Nephron progenitor cell (in vitro differentiated cells): ENCODE measurements at regions not wholly inside any gene's neighbourhood (a gene's known extent, or its start where the extent isn't known, plus 50 kb on each side); places are given as distances from the start of the nearest gene placed in this dataset.

ENCODE experiments used
- DNase-seq: peaks from one replicate; pipeline ENCODE4 v3.0.0; 2021
- H3K27ac Mint-ChIP-seq: 2 replicates; pipeline ENCODE4 v1.8.0; 2021; ENCODE audit warnings: mild to moderate bottlenecking, moderate library complexity, mixed read lengths
- H3K27me3 Mint-ChIP-seq: 2 replicates; pipeline ENCODE4 v1.8.0; 2021; ENCODE audit warnings: mild to moderate bottlenecking, low read depth, mixed read lengths; ENCODE audit not compliant: poor library complexity
- H3K36me3 Mint-ChIP-seq: 2 replicates; pipeline ENCODE4 v1.8.0; 2021; ENCODE audit warnings: low read depth, mixed read lengths
- H3K4me1 Mint-ChIP-seq: 2 replicates; pipeline ENCODE4 v1.8.0; 2021; ENCODE audit warnings: mixed read lengths
- H3K4me3 Mint-ChIP-seq: 2 replicates; pipeline ENCODE4 v1.8.0; 2021; ENCODE audit warnings: mild to moderate bottlenecking, moderate library complexity, mixed read lengths
- H3K9me3 Mint-ChIP-seq: 2 replicates; pipeline ENCODE4 v1.8.0; 2021; ENCODE audit warnings: mild to moderate bottlenecking, moderate library complexity, mixed read lengths
- CTCF ChIP-seq: fragments of 200-600 bp; sonication (generic); IDR thresholded peaks from 2 replicates; pipeline ENCODE4 v1.5.0; 2021; ENCODE audit warnings: antibody characterized with exemption

GRCh38 chr13:76339649-76340048 lies 546.6 kb downstream of the KCTD12 start:
- H3K4me3 Mint-ChIP-seq, result no peak overlapping the region
- peaks cover 17% of the 10 kb centered on the region for H3K9me3 Mint-ChIP-seq
- DNase-seq, result no peak
- no peaks in the 10 kb centered on the region for H3K27me3 Mint-ChIP-seq
- no peak for TF ChIP-seq CTCF
- no peak overlapping the region for H3K27ac Mint-ChIP-seq
- no peaks in the 10 kb centered on the region for H3K4me1 Mint-ChIP-seq
- no peaks in the 10 kb centered on the region for H3K36me3 Mint-ChIP-seq

GRCh38 chr13:76338003-76338402 lies 548.2 kb downstream of the KCTD12 start:
- TF ChIP-seq CTCF, result no peak
- Mint-ChIP-seq H3K9me3 (peaks cover 7% of the 10 kb centered on the region), H3K27ac (no peak overlapping the region), H3K4me3 (no peak overlapping the region), H3K4me1 (no peaks in the 10 kb centered on the region), H3K27me3 (no peaks in the 10 kb centered on the region), H3K36me3 (no peaks in the 10 kb centered on the region)
- DNase-seq, result no peak

- Mint-ChIP-seq H3K4me3 (no peak overlapping the region), H3K27ac (no peak overlapping the region), H3K9me3 (peaks cover 5% of the 10 kb centered on the region), H3K36me3 (no peaks in the 10 kb centered on the region), H3K27me3 (no peaks in the 10 kb centered on the region), H3K4me1 (no peaks in the 10 kb centered on the region)
- no peak for TF ChIP-seq CTCF
- no peak for DNase-seq
Measured at GRCh38 chr13:76336889-76337844, 549.0 kb downstream of the KCTD12 start.

GRCh38 chr13:76335463-76335862 lies 550.7 kb downstream of the KCTD12 start:
- H3K27me3 Mint-ChIP-seq, result no peaks in the 10 kb centered on the region
- H3K9me3 Mint-ChIP-seq, result no peaks in the 10 kb centered on the region
- H3K36me3 Mint-ChIP-seq, result no peaks in the 10 kb centered on the region
- no peak for TF ChIP-seq CTCF
- H3K27ac Mint-ChIP-seq, result no peak overlapping the region
- H3K4me1 Mint-ChIP-seq, result no peaks in the 10 kb centered on the region
- H3K4me3 Mint-ChIP-seq, result no peak overlapping the region
- DNase-seq, result no peak

GRCh38 chr13:76331943-76332712 lies 554.1 kb downstream of the KCTD12 start:
- H3K36me3 Mint-ChIP-seq, result no peaks in the 10 kb centered on the region
- no peaks in the 10 kb centered on the region for H3K4me1 Mint-ChIP-seq
- DNase-seq, result no peak
- TF ChIP-seq CTCF, result no peak
- no peak overlapping the region for H3K27ac Mint-ChIP-seq
- no peaks in the 10 kb centered on the region for H3K9me3 Mint-ChIP-seq
- H3K4me3 Mint-ChIP-seq, result no peak overlapping the region
- H3K27me3 Mint-ChIP-seq, result no peaks in the 10 kb centered on the region
